ENCODE measurements at regions not wholly inside any gene's neighbourhood (a gene's known extent, or its start where the extent isn't known, plus 50 kb on each side); places are given as distances from the start of the nearest gene placed in this dataset.

DNA sequence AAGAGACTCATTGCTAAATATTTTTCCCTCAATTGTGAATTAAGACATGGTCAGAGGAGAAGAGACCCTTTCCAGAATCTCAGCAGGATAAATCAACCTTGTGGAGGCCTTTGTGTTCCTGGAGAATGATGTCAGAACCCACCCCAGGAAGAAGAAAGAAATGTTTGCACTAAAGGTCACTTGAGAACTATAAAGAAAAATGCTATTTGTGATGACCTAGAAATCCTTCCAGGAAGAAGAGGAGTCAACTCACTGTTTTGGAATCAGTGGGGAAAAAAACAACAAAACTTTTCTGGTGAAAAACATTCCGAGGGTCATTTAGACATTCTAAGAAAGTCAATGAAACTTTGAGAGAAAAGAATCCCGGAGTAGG is 129.1 kb upstream of the ANKRD1 start:
- DNase-seq, result peak; percentile 62
- Histone ChIP-seq H3K27me3 (ENCODE audit: control insufficient read depth, insufficient read depth, low read length) (no peaks in the 10 kb centered on the region), H3K36me3 (ENCODE audit: control insufficient read depth, insufficient read depth, low read length) (no peaks in the 10 kb centered on the region), H3K27ac (ENCODE audit: low read length) (peak overlapping the region; percentile 23), H3K4me1 (ENCODE audit: control insufficient read depth, insufficient read depth, low read length) (peaks cover 2% of the 10 kb centered on the region), H3K4me3 (ENCODE audit: low read length) (no peak overlapping the region), H3K9me3 (replicated peaks; ENCODE audit: control insufficient read depth, low read depth, low read length) (no peaks in the 10 kb centered on the region)
- WGBS (ENCODE audit: insufficient coverage), result 41% methylated on average over 2 of the region's 2 CpGs

DNA sequence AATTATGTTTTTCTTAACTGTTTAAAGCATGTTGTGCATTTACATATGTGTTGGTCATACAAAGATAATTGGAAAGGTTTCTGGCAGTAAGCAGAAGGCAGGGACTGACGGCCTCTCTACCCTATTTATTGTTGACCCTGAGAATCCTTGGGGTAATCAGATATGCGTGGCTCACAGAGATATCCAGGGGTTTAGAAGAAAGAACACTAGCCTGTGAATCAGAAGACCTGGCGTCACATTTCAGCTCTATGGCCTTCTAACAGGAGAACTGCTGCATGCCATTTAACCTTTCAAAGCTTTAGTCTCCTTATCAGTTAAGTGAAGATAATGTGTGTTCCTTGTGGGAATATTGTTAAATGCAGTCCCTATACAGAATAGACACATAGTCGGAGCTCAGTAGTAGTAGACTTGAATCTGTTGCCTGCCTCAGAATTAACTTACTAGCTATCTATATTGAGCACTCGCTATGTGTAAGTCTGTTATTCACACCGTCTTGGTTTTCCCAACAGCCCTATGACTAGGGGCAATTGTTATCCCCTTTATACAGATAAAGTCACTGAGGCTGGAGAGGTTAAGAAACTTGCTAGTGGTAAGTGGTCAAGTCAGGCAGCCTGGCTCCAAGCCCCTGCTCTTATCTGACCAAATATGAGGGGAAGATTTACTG is 129.6 kb upstream of the ANKRD1 start:
- H3K27me3 ChIP-seq (ENCODE audit: control insufficient read depth, insufficient read depth, low read length), result no peaks in the 10 kb centered on the region
- H3K27ac ChIP-seq (ENCODE audit: low read length), result no peak overlapping the region
- peaks cover 2% of the 10 kb centered on the region for H3K4me1 ChIP-seq (ENCODE audit: control insufficient read depth, insufficient read depth, low read length)
- DNase-seq, result no peak
- WGBS (ENCODE audit: insufficient coverage), result no CpG with 5 or more reads among the region's 6 CpGs
- no peaks in the 10 kb centered on the region for H3K9me3 ChIP-seq (replicated peaks; ENCODE audit: control insufficient read depth, low read depth, low read length)
- no peak overlapping the region for H3K4me3 ChIP-seq (ENCODE audit: low read length)
- H3K36me3 ChIP-seq (ENCODE audit: control insufficient read depth, insufficient read depth, low read length), result no peaks in the 10 kb centered on the region

DNA sequence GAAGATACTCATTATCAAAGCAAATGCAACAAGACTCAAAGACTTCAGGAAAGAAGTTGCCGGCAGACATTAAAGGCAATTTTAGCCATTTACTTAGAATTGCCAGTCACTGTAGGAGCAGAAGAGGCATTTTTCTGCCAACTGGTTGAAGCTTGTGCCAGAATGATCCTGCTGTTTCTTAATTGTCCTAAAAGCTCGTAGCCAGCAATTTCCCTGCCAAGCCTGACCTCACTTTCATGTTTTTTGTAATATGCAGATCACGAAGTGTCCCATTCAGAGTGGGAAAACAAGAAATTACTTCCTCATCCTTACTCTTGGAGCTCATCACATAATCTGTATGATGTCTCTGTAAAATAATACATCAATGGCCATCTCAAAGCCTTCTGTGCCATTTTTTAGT is 130.9 kb upstream of the ANKRD1 start:
- H3K4me1 ChIP-seq (ENCODE audit: control insufficient read depth, insufficient read depth, low read length), result peaks cover 2% of the 10 kb centered on the region
- H3K4me3 ChIP-seq (ENCODE audit: low read length), result no peak overlapping the region
- no peaks in the 10 kb centered on the region for H3K27me3 ChIP-seq (ENCODE audit: control insufficient read depth, insufficient read depth, low read length)
- H3K9me3 ChIP-seq (replicated peaks; ENCODE audit: control insufficient read depth, low read depth, low read length), result no peaks in the 10 kb centered on the region
- 67% methylated on average over 1 of the region's 3 CpGs for WGBS (ENCODE audit: insufficient coverage)
- DNase-seq, result peak; percentile 60
- H3K36me3 ChIP-seq (ENCODE audit: control insufficient read depth, insufficient read depth, low read length), result no peaks in the 10 kb centered on the region
- no peak overlapping the region for H3K27ac ChIP-seq (ENCODE audit: low read length)

DNA sequence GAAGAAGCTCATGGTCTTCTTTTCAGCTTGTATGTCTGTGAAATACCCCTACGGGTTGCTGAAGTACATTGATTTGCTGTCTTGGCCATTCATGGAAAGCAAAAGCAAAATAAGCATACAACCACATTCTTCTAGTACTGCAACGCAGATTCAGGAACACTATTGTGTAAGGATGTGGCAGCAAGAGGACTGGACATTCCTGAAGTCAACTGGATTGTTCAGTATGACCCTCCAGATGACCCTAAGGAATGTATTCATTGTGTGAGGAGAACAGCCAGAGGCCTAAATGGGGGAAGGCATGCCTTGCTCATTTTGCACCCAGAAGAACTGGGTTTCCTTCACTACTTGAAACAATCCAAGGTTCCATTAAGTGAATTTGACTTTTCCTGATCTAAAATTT is 133.4 kb upstream of the ANKRD1 start:
- Histone ChIP-seq H3K4me3 (ENCODE audit: low read length) (no peak overlapping the region), H3K27me3 (ENCODE audit: control insufficient read depth, insufficient read depth, low read length) (no peaks in the 10 kb centered on the region), H3K9me3 (replicated peaks; ENCODE audit: control insufficient read depth, low read depth, low read length) (no peaks in the 10 kb centered on the region), H3K4me1 (ENCODE audit: control insufficient read depth, insufficient read depth, low read length) (peaks cover 2% of the 10 kb centered on the region), H3K27ac (ENCODE audit: low read length) (no peak overlapping the region), H3K36me3 (ENCODE audit: control insufficient read depth, insufficient read depth, low read length) (no peaks in the 10 kb centered on the region)
- no CpG with 5 or more reads among the region's 2 CpGs for WGBS (ENCODE audit: insufficient coverage)
- no peak for DNase-seq

DNA sequence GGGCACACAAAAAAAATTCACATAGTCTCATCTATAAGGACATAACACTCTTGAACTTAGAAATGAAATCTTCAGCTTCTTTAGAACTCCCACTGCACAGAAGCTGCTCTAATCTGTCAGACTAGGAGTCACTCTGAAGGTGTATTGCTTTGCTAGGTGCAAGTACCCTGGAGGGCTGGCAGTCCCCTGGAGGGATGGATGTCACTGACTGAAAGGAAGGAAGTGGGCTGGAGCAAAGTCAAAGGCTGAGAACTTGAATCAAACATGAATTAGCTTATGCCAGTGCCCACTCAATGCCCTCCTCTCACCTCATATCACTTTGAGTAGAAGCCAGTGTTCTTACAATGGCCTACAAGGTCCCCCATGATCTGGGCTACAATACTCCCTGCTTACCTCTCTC is 140.3 kb upstream of the ANKRD1 start:
- no peak overlapping the region for H3K27ac ChIP-seq (ENCODE audit: low read length)
- peaks cover 2% of the 10 kb centered on the region for H3K4me1 ChIP-seq (ENCODE audit: control insufficient read depth, insufficient read depth, low read length)
- no peak overlapping the region for H3K4me3 ChIP-seq (ENCODE audit: low read length)
- H3K36me3 ChIP-seq (ENCODE audit: control insufficient read depth, insufficient read depth, low read length), result no peaks in the 10 kb centered on the region
- H3K9me3 ChIP-seq (replicated peaks; ENCODE audit: control insufficient read depth, low read depth, low read length), result no peaks in the 10 kb centered on the region
- no peak for DNase-seq
- no peaks in the 10 kb centered on the region for H3K27me3 ChIP-seq (ENCODE audit: control insufficient read depth, insufficient read depth, low read length)

DNA sequence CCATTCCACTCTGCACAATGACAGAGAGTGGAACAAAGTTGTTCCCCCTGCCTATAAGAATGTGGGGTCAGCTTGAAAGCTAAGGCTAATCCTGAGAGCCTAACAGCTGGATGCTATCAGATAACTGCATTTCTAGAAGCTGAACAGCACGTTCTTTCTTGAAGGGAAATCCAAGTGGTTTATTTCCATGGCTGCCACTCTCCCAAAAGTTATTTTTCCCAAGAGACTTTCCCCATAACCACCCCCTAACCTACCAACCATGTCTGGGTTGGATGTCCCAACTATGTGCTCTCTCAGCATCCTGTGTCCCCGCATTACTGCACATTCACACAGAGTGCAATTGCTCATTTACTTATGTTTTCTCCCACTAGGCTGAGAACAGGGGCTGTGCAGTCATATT is 140.7 kb upstream of the ANKRD1 start:
- H3K4me3 ChIP-seq (ENCODE audit: low read length), result no peak overlapping the region
- H3K27me3 ChIP-seq (ENCODE audit: control insufficient read depth, insufficient read depth, low read length), result no peaks in the 10 kb centered on the region
- H3K9me3 ChIP-seq (replicated peaks; ENCODE audit: control insufficient read depth, low read depth, low read length), result no peaks in the 10 kb centered on the region
- no peaks in the 10 kb centered on the region for H3K36me3 ChIP-seq (ENCODE audit: control insufficient read depth, insufficient read depth, low read length)
- 38% methylated on average over 2 of the region's 2 CpGs for WGBS (ENCODE audit: insufficient coverage)
- no peak for DNase-seq
- peaks cover 2% of the 10 kb centered on the region for H3K4me1 ChIP-seq (ENCODE audit: control insufficient read depth, insufficient read depth, low read length)
- H3K27ac ChIP-seq (ENCODE audit: low read length), result no peak overlapping the region

DNA sequence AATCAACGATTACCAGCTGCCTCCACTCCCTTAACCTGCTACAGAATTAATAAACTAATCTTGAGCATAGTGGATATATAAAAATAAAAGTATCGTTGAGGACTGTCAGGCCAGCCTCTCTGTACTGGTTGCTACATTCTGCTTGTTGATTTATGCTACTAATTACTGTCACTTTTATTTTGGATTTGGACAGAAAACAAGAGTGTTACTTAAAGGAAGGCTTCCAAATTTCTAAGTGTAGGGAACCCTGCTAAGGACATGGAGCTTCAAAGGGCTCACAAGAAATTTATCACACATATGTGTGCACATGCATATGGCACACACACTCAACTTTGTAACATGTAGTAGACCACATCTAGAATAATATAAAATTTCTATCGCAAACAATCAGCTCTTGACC is 141.2 kb upstream of the ANKRD1 start:
- Histone ChIP-seq H3K36me3 (ENCODE audit: control insufficient read depth, insufficient read depth, low read length) (no peaks in the 10 kb centered on the region), H3K9me3 (replicated peaks; ENCODE audit: control insufficient read depth, low read depth, low read length) (no peaks in the 10 kb centered on the region), H3K4me1 (ENCODE audit: control insufficient read depth, insufficient read depth, low read length) (peaks cover 2% of the 10 kb centered on the region), H3K4me3 (ENCODE audit: low read length) (no peak overlapping the region), H3K27ac (ENCODE audit: low read length) (no peak overlapping the region), H3K27me3 (ENCODE audit: control insufficient read depth, insufficient read depth, low read length) (no peaks in the 10 kb centered on the region)
- WGBS (ENCODE audit: insufficient coverage), result no CpG with 5 or more reads among the region's 3 CpGs
- no peak for DNase-seq

DNA sequence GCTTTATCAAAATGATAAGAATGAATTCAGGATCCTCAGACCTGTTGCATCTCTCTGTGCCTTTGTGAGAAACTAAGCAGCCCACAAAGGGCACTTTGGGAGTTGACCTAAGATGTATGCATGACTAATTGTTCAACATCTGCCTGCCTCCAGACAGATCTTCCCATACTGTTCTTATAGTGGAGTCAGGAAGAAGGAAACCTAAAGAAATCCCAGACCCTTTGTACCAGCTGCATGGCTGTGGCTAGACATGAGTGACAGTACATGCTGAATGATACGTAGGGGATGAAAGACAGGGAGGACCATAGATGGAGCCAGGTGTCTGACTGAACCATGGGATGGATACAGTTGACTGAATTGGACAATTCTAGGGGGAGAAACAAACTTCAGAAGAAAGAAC is 148.7 kb upstream of the PCGF5 start:
- no peak overlapping the region for H3K4me3 ChIP-seq (ENCODE audit: low read length)
- no peaks in the 10 kb centered on the region for H3K27me3 ChIP-seq (ENCODE audit: control insufficient read depth, insufficient read depth, low read length)
- no peaks in the 10 kb centered on the region for H3K36me3 ChIP-seq (ENCODE audit: control insufficient read depth, insufficient read depth, low read length)
- H3K4me1 ChIP-seq (ENCODE audit: control insufficient read depth, insufficient read depth, low read length), result peaks cover 2% of the 10 kb centered on the region
- no peak overlapping the region for H3K27ac ChIP-seq (ENCODE audit: low read length)
- no peak for DNase-seq
- 90% methylated on average over 1 of the region's 1 CpG for WGBS (ENCODE audit: insufficient coverage)
- H3K9me3 ChIP-seq (replicated peaks; ENCODE audit: control insufficient read depth, low read depth, low read length), result no peaks in the 10 kb centered on the region

DNA sequence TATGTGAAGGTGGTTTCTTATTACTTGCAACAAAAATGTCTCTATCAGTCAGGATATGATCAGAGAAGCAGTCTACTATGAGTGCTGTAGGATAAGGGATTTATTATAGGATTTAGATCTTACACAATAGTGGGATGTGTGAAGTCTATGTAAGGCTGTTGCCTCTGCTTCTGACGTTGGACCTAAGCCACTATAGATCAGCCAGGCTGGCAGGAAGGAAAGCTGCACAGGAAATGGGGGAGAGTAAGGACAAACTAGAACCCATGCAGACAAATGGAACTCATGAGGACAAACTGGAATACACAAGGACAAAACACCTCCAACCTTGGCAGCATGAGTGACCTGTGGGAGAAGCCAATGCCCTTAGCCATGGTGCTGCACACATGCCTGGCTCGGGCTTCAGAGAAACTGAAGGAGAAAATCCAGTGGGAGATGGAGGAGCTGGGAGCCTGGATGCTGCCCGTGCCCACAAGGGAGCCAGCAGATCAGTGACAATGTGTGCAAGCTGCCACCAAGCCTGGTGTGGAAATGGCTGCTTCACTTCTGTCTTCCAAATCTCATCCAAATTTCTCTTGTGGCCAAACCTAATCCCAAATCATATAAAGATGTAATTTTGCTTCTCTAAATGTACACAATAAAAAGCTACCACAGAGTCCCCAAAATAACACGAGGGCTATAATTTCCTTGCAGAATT is 147.0 kb upstream of the PCGF5 start:
- Histone ChIP-seq H3K9me3 (replicated peaks; ENCODE audit: control insufficient read depth, low read depth, low read length) (no peaks in the 10 kb centered on the region), H3K4me1 (ENCODE audit: control insufficient read depth, insufficient read depth, low read length) (peaks cover 14% of the 10 kb centered on the region), H3K36me3 (ENCODE audit: control insufficient read depth, insufficient read depth, low read length) (no peaks in the 10 kb centered on the region), H3K27me3 (ENCODE audit: control insufficient read depth, insufficient read depth, low read length) (no peaks in the 10 kb centered on the region), H3K4me3 (ENCODE audit: low read length) (no peak overlapping the region), H3K27ac (ENCODE audit: low read length) (no peak overlapping the region)
- no peak for DNase-seq
- 25% methylated on average over 1 of the region's 4 CpGs for WGBS (ENCODE audit: insufficient coverage)

DNA sequence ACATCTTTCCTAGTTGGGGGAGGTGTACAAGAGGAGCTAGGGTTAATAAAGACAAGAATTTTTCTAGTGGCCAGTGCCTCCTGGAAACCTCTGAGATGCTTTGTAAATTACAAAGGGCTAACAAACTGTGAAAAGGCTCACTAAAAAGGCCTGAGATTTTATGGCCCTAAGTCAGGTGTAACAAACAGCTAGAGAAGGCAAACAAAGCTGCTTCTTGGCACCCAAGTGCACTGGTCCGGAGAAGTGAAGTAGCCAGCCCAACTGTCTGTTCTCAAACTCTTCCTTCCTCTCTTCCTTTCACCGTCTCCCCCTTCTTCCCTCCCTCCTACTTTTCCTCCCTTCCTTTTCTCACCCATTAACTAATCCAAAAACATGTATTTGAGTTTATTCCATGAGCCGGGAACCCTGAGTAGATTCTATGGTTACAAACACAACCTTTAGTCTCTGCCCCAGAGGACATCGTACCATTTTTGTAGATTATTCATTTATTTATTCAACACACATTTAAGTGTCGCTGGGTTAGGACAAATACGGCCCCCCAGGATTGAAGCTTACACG is 143.4 kb upstream of the PCGF5 start:
- Histone ChIP-seq H3K4me3 (ENCODE audit: low read length) (no peak overlapping the region), H3K9me3 (replicated peaks; ENCODE audit: control insufficient read depth, low read depth, low read length) (no peaks in the 10 kb centered on the region), H3K27me3 (ENCODE audit: control insufficient read depth, insufficient read depth, low read length) (no peaks in the 10 kb centered on the region), H3K4me1 (ENCODE audit: control insufficient read depth, insufficient read depth, low read length) (peaks cover 14% of the 10 kb centered on the region), H3K36me3 (ENCODE audit: control insufficient read depth, insufficient read depth, low read length) (no peaks in the 10 kb centered on the region), H3K27ac (ENCODE audit: low read length) (peak overlapping the region; percentile 42)
- DNase-seq, result peak; percentile 10
- 36% methylated on average over 6 of the region's 7 CpGs for WGBS (ENCODE audit: insufficient coverage)

All from muscle of leg (tissue), 3 donors.